K562 (cell line): ENCODE measurements at regions not wholly inside any gene's neighbourhood (a gene's known extent, or its start where the extent isn't known, plus 50 kb on each side); places are given as distances from the start of the nearest gene placed in this dataset.
A peak's percentile ranks its signal among the peaks of the same experiment; 100 is the strongest.

Source experiments
- ATAC-seq: fragments of 200-7000 bp; cut with Tn5 transposase; 3 replicates; pipeline ENCODE4 v1.9.1; 2020; ENCODE audit warnings: moderate library complexity
- BruUV-seq: library from RNA; stranded (reverse); fragments of 400-500 nt; replicated peaks from 2 replicates; lab custom pipeline; 2021; lab: Mats Ljungman, UMichigan
- CTCF ChIA-PET: fragments of 300-600 bp; formaldehyde crosslinking; extraction: SDS; loops from one replicate; lab custom pipeline; 2021; ENCODE audit warnings: low intra/inter-chr PET ratio; lab: Yijun Ruan, JAX
- POLR2A ChIA-PET: fragments of 300-600, 350-650 bp; sonication (Branson Sonifier 250); formaldehyde crosslinking; extraction: SDS; loops from one replicate; lab custom pipeline; 2021; ENCODE audit warnings: antibody characterized with exemption, inconsistent platforms; lab: Yijun Ruan, JAX
- DNase-seq, 4 experiments: peaks; one replicate each; pipeline versions ENCODE4 v3.0.0 to v3.0.0-alpha.2; 2011 to 2018; ENCODE audit warnings: low spot score in 3 of 4, mixed read lengths in 3 of 4; ENCODE audit errors: extremely low read depth in 1 of 4
- FAIRE-seq: peaks from 2 replicates; lab custom pipeline; 2011; peaks lifted over from hg19 to GRCh38; lab: Jason Lieb, UNC
- H2AFZ ChIP-seq: 2 replicates; pipeline ENCODE4 v1.6.0; 2011; ENCODE audit warnings: low read depth, low read length, control low read depth, inconsistent platforms
- H3K27ac ChIP-seq: fragments of 200-600 bp; 3 replicates; pipeline ENCODE4 v1.8.0; 2011; ENCODE audit warnings: low read depth, mild to moderate bottlenecking, control low read depth, inconsistent platforms, low read length, moderate library complexity, mixed read lengths; ENCODE audit errors: extremely low read depth
- H3K27me3 ChIP-seq, 2 experiments: fragments of 300-600 bp in 1 of 2; 2 replicates in 1 of 2; 3 replicates in 1 of 2; pipeline versions ENCODE4 v1.6.0 to v1.8.0; 2011; ENCODE audit warnings: inconsistent platforms in 2 of 2, low read length in 2 of 2, mild to moderate bottlenecking in 1 of 2, mixed read lengths in 1 of 2, moderate library complexity in 1 of 2; ENCODE audit not compliant: control insufficient read depth in 2 of 2, insufficient read depth in 2 of 2
- H3K36me3 ChIP-seq: fragments of 300-600 bp; 3 replicates; pipeline ENCODE4 v1.8.0; 2011; ENCODE audit warnings: mild to moderate bottlenecking, low read length, inconsistent platforms; ENCODE audit not compliant: control insufficient read depth, insufficient read depth
- H3K4me1 ChIP-seq, 2 experiments: fragments of 200-600 bp in 1 of 2; replicated peaks in 1 of 2; 2 replicates in 1 of 2; 3 replicates in 1 of 2; pipeline versions ENCODE4 v1.5.1 to v1.8.0; 2011; ENCODE audit warnings: inconsistent platforms in 2 of 2, low read length in 2 of 2, mild to moderate bottlenecking in 1 of 2, mixed read lengths in 1 of 2, moderate library complexity in 1 of 2; ENCODE audit not compliant: control insufficient read depth in 2 of 2, insufficient read depth in 2 of 2
- H3K4me2 ChIP-seq: 2 replicates; pipeline ENCODE4 v1.6.1; 2011; ENCODE audit warnings: low read length, control low read depth, inconsistent platforms, mixed read lengths; ENCODE audit not compliant: insufficient read depth
- H3K4me3 ChIP-seq: fragments of 200-600 bp; sonication (generic), shearing (Covaris generic); 2 replicates; pipeline ENCODE4 v1.5.1; 2016; ENCODE audit warnings: control low read depth, inconsistent platforms
- H3K79me2 ChIP-seq: fragments of 200-600 bp; 3 replicates; pipeline ENCODE4 v1.8.0; 2011; ENCODE audit warnings: low read length, inconsistent platforms; ENCODE audit not compliant: control insufficient read depth, insufficient read depth
- H3K9ac ChIP-seq, 2 experiments: 2 replicates each; pipeline versions ENCODE4 v1.6.0 to v1.6.1; 2011; ENCODE audit warnings: low read depth in 2 of 2, low read length in 2 of 2, control low read depth in 1 of 2, inconsistent platforms in 1 of 2, mild to moderate bottlenecking in 1 of 2, mixed read lengths in 1 of 2; ENCODE audit not compliant: insufficient read depth in 1 of 2
- H3K9me1 ChIP-seq: one replicate; pipeline ENCODE4 v1.6.0; 2011; ENCODE audit warnings: inconsistent platforms, mild to moderate bottlenecking, low read length, moderate library complexity; ENCODE audit not compliant: control insufficient read depth, insufficient read depth
- H3K9me3 ChIP-seq: replicated peaks from 2 replicates; pipeline ENCODE4 v1.5.1; 2011; ENCODE audit warnings: low read depth, low read length, inconsistent platforms; ENCODE audit not compliant: control insufficient read depth, insufficient read depth
- H4K20me1 ChIP-seq: replicated peaks from 2 replicates; pipeline ENCODE4 v1.6.1; 2011; ENCODE audit warnings: low read length, inconsistent platforms, mixed read lengths; ENCODE audit not compliant: control insufficient read depth, insufficient read depth
- ATF1 ChIP-seq, 2 experiments: fragments of 450-650 bp in 1 of 2; IDR thresholded peaks; 2 replicates each; pipeline ENCODE4 v1.6.1; 2016; ENCODE audit warnings: missing compliant biosample characterization in 1 of 2, missing genetic modification characterization in 1 of 2
- CEBPG ChIP-seq, 3 experiments: fragments of 200-800 bp in 1 of 3; sonication (Bioruptor generic) in 1 of 3; sonication (generic) in 1 of 3; formaldehyde crosslinking in 1 of 3; IDR thresholded peaks in 2 of 3; conservative IDR thresholded peaks in 1 of 3; 2 replicates each; pipeline versions ENCODE4 v1.6.1 to v1.8.0; 2016 to 2022; ENCODE audit warnings: missing compliant biosample characterization in 2 of 3, missing genetic modification characterization in 2 of 3, mild to moderate bottlenecking in 1 of 3, missing genetic modification reagents in 1 of 3
- in situ Hi-C: fragments of 300-500 bp; cut with MboI; formaldehyde crosslinking; loops from 4 replicates; pipeline ENCODE4 v1.15.0; 2018; ENCODE audit warnings: inconsistent platforms, mixed read lengths
- intact Hi-C: fragments of 100-400 bp; cut with micrococcal nuclease; formaldehyde crosslinking; loops from 2 replicates; pipeline ENCODE4 v1.14.2; 2022
- TF ChIP-seq, protein P1 (sequence below): fragments of 250-450 bp; sonication (Bioruptor Pico); IDR thresholded peaks from 2 replicates; pipeline ENCODE4 v1.9.0; 2021; ENCODE audit warnings: mild to moderate bottlenecking, inconsistent platforms

GRCh38 chr5:23204111-23204510 is 303.3 kb upstream of the PRDM9 start:
- BruUV-seq: no TSS peak
- Histone ChIP-seq H3K79me2 (no peaks in the 10 kb centered on the region), H3K9me1 (no peaks in the 10 kb centered on the region), H2AFZ (no peak overlapping the region), H3K9me3 (no peaks in the 10 kb centered on the region), H3K4me2 (no peak overlapping the region), H3K4me1 (no peaks in the 10 kb centered on the region), H3K27ac (no peak overlapping the region), H3K27me3 (no peaks in the 10 kb centered on the region)
- intact Hi-C loops: no loop called here
- DNase-seq (no peak), FAIRE-seq (no peak)
- POLR2A ChIA-PET: no interaction called here
- no peak for TF ChIP-seq ATF1 (CRISPR knock-in tag; IDR thresholded peaks at IDR 0.05)
- no peak for TF ChIP-seq ATF1 (tag; IDR thresholded peaks at IDR 0.05)
- no peak for TF ChIP-seq CEBPG (CRISPR knock-in tag; IDR thresholded peaks at IDR 0.05)
- peak in 1 of 2 experiments; percentile 22; a peak in 1 of 4 replicates for TF ChIP-seq CEBPG (tag; conservative IDR thresholded peaks at IDR 0.05 in 1 of 2, IDR thresholded peaks at IDR 0.05 in 1 of 2)
- TF ChIP-seq, protein P1, sequence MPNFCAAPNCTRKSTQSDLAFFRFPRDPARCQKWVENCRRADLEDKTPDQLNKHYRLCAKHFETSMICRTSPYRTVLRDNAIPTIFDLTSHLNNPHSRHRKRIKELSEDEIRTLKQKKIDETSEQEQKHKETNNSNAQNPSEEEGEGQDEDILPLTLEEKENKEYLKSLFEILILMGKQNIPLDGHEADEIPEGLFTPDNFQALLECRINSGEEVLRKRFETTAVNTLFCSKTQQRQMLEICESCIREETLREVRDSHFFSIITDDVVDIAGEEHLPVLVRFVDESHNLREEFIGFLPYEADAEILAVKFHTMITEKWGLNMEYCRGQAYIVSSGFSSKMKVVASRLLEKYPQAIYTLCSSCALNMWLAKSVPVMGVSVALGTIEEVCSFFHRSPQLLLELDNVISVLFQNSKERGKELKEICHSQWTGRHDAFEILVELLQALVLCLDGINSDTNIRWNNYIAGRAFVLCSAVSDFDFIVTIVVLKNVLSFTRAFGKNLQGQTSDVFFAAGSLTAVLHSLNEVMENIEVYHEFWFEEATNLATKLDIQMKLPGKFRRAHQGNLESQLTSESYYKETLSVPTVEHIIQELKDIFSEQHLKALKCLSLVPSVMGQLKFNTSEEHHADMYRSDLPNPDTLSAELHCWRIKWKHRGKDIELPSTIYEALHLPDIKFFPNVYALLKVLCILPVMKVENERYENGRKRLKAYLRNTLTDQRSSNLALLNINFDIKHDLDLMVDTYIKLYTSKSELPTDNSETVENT (CRISPR knock-in tag): no peak
- TF ChIP-seq, all 486 proteins: peak for 1
- no peaks in the 10 kb centered on the region for H4K20me1 ChIP-seq
- no peak overlapping the region for H3K4me3 ChIP-seq
- in situ Hi-C loops: no loop called here
- ATAC-seq: no peak
- H3K9ac ChIP-seq: no peak overlapping the region
- CTCF ChIA-PET: no interaction called here
- H3K36me3 ChIP-seq: no peaks in the 10 kb centered on the region
